BE2C (cell line): ENCODE measurements at regions not wholly inside any gene's neighbourhood (a gene's known extent, or its start where the extent isn't known, plus 50 kb on each side); places are given as distances from the start of the nearest gene placed in this dataset.
"Not testable (repeated sequence)": the region's sequence is repeated elsewhere in the genome, so short reads cannot be mapped to it uniquely, and the experiment has no call there.

Experiments used
- DNase-seq: peaks from one replicate; pipeline ENCODE4 v3.0.0-alpha.2; 2020
- H3K27me3 ChIP-seq: fragments of 250-450 bp; sonication (Bioruptor Pico); 2 replicates; pipeline ENCODE4 v1.5.1; 2020; ENCODE audit warnings: mild to moderate bottlenecking
- H3K36me3 ChIP-seq: fragments of 250-450 bp; sonication (Bioruptor Pico); 2 replicates; pipeline ENCODE4 v1.5.1; 2020; ENCODE audit warnings: mild to moderate bottlenecking
- H3K4me1 ChIP-seq: fragments of 250-450 bp; sonication (Bioruptor Pico); 2 replicates; pipeline ENCODE4 v1.5.1; 2020
- H3K4me3 ChIP-seq: 2 replicates; pipeline ENCODE4 v1.5.1; 2011; ENCODE audit warnings: low read depth, low read length
- H3K9me3 ChIP-seq: fragments of 250-450 bp; sonication (Bioruptor Pico); 2 replicates; pipeline ENCODE4 v1.5.1; 2020

- H3K9me3 ChIP-seq, H3K27me3 ChIP-seq, H3K4me1 ChIP-seq, DNase-seq, H3K36me3 ChIP-seq, H3K4me3 ChIP-seq: not testable (repeated sequence)
Measured at GRCh38 chr14:19159003-19159625, 191.9 kb downstream of the POTEM start.

- H3K36me3 ChIP-seq, H3K4me1 ChIP-seq, H3K27me3 ChIP-seq, DNase-seq, H3K4me3 ChIP-seq, H3K9me3 ChIP-seq: not testable (repeated sequence)
Measured at GRCh38 chr14:19160379-19160778, 193.1 kb downstream of the POTEM start.

GRCh38 chr14:19161251-19162033 is 194.2 kb downstream of the POTEM start:
- DNase-seq, H3K9me3 ChIP-seq, H3K36me3 ChIP-seq, H3K27me3 ChIP-seq, H3K4me3 ChIP-seq, H3K4me1 ChIP-seq: not testable (repeated sequence)

GRCh38 chr14:19162034-19162706 is 194.9 kb downstream of the POTEM start:
- not testable (repeated sequence) for H3K4me3 ChIP-seq, H3K4me1 ChIP-seq, H3K36me3 ChIP-seq, H3K27me3 ChIP-seq, H3K9me3 ChIP-seq, DNase-seq

DNA sequence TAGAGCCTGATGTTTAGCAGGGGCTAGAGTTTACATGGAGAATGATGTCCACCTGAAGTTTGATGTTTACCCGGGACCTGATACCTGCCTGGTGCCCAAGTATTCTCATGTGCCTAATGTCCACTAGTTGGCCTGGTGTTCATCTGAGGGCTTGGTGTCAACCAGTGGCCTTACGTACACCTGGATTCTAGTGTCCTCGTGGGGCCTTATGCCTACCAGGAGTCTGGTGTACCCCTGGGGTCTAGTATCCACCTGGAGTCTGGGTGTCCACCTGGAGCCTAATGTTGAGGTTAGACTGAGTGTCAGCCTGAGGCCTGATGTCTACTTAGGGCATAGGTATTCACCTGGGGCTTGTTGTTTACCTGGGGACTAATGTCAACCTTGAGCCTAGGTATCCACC is 195.7 kb downstream of the POTEM start:
- not testable (repeated sequence) for H3K4me3 ChIP-seq, H3K9me3 ChIP-seq, H3K27me3 ChIP-seq, H3K36me3 ChIP-seq, H3K4me1 ChIP-seq, DNase-seq

DNA sequence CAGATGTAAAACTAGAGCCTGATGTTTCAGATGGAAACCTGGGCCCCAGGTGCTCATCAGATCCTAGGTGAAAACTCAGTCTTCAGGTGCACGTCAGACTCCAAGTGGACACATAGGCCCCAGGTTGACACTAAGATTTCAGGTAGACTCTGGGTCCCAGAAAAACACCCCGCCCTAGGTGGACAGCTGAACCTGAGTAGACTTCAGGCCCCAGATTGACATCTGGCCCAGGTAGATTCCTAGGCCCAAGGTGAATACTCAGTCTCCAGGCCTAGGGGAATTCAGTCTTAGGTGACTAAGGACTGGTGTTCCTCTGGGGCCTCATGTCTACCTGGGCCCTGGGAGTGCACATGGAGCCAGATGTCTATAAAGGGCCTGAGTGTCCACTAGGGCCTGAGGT is 196.7 kb downstream of the POTEM start:
- not testable (repeated sequence) for DNase-seq, H3K4me3 ChIP-seq, H3K9me3 ChIP-seq, H3K27me3 ChIP-seq, H3K4me1 ChIP-seq, H3K36me3 ChIP-seq

GRCh38 chr14:19164426-19164825 is 197.2 kb downstream of the POTEM start:
- not testable (repeated sequence) for H3K9me3 ChIP-seq, H3K27me3 ChIP-seq, H3K4me1 ChIP-seq, DNase-seq, H3K4me3 ChIP-seq, H3K36me3 ChIP-seq

GRCh38 chr14:19166056-19166455 is 198.8 kb downstream of the POTEM start:
- not testable (repeated sequence) for H3K4me1 ChIP-seq, DNase-seq, H3K9me3 ChIP-seq, H3K4me3 ChIP-seq, H3K36me3 ChIP-seq, H3K27me3 ChIP-seq

- not testable (repeated sequence) for H3K9me3 ChIP-seq, H3K27me3 ChIP-seq, H3K4me3 ChIP-seq, H3K36me3 ChIP-seq, H3K4me1 ChIP-seq
- DNase-seq = peak; percentile 2
Measured at GRCh38 chr14:19167454-19168190, 200.4 kb downstream of the POTEM start.

- not testable (repeated sequence) for H3K4me1 ChIP-seq, H3K9me3 ChIP-seq, DNase-seq, H3K4me3 ChIP-seq, H3K36me3 ChIP-seq, H3K27me3 ChIP-seq
Measured at GRCh38 chr14:19168261-19168660, 201.0 kb downstream of the POTEM start.

GRCh38 chr14:19169561-19170362 is 202.5 kb downstream of the POTEM start:
- not testable (repeated sequence) for DNase-seq, H3K4me3 ChIP-seq, H3K36me3 ChIP-seq

GRCh38 chr14:19172745-19173144 is 205.5 kb downstream of the POTEM start:
- H3K36me3 ChIP-seq, H3K4me3 ChIP-seq, H3K9me3 ChIP-seq, H3K27me3 ChIP-seq, DNase-seq, H3K4me1 ChIP-seq: not testable (repeated sequence)

More at GRCh38 chr14:19169561-19170362, 202.5 kb downstream of the POTEM start:
- H3K9me3 ChIP-seq, H3K27me3 ChIP-seq, H3K4me1 ChIP-seq: not testable (repeated sequence)

GRCh38 chr14:19173188-19173587 is 206.0 kb downstream of the POTEM start:
- H3K36me3 ChIP-seq, H3K4me1 ChIP-seq, H3K9me3 ChIP-seq, H3K27me3 ChIP-seq, DNase-seq, H3K4me3 ChIP-seq: not testable (repeated sequence)

DNA sequence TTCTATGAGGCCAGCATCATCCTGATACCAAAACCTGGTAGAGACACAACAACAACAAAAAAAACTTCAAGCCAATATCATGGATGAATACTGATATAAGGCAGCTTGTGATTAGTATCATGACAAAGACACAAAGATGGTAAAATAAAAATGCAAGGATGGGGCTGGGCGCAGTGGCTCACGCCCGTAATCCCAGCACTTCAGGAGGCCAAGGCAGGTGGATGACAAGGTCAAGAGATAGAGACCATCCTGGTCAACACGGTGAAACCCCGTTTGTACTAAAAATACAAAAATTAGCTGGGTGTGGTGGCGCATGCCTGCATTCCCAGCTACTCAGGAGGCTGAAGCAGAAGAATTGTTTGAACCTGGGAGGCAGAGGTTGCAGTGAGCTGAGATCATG is 210.2 kb downstream of the POTEM start:
- not testable (repeated sequence) for H3K9me3 ChIP-seq, H3K27me3 ChIP-seq, H3K36me3 ChIP-seq, H3K4me3 ChIP-seq, H3K4me1 ChIP-seq, DNase-seq

DNA sequence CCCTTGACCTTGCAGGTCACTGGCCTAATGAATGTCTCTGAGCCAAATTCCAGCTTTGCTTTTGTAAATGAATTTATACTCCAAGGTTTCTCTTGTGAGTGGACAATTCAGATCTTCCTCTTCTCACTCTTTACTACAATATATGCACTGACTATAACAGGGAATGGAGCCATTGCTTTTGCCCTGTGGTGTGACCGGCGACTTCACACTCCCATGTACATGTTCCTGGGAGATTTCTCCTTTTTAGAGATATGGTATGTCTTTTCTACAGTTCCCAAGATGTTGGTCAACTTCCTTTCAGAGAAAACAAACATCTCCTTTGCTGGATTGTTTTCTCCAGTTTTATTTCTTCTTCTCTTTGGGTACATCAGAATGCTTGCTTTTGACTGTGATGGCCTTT is 213.1 kb downstream of the POTEM start:
- H3K36me3 ChIP-seq, H3K9me3 ChIP-seq, H3K4me1 ChIP-seq, DNase-seq, H3K4me3 ChIP-seq, H3K27me3 ChIP-seq: not testable (repeated sequence)
